SU-DHL-6 (cell line): ENCODE measurements at regions not wholly inside any gene's neighbourhood (a gene's known extent, or its start where the extent isn't known, plus 50 kb on each side); places are given as distances from the start of the nearest gene placed in this dataset.

Experiments
- EZH2phosphoT487 ChIP-seq: fragments of 200-600 bp; sonication (generic), shearing (Covaris generic); conservative IDR thresholded peaks from 2 replicates; pipeline ENCODE4 v1.6.1; 2018; ENCODE audit warnings: mild to moderate bottlenecking, antibody characterized with exemption, low read length, moderate library complexity, mixed read lengths
- TF ChIP-seq, protein P1 (sequence below): fragments of 200-600 bp; sonication (generic); IDR thresholded peaks from one replicate; pipeline ENCODE4 v1.5.1; 2017; ENCODE audit warnings: antibody characterized with exemption, mild to moderate bottlenecking, low read length, moderate library complexity; ENCODE audit not compliant: insufficient read depth, poor library complexity, severe bottlenecking

DNA sequence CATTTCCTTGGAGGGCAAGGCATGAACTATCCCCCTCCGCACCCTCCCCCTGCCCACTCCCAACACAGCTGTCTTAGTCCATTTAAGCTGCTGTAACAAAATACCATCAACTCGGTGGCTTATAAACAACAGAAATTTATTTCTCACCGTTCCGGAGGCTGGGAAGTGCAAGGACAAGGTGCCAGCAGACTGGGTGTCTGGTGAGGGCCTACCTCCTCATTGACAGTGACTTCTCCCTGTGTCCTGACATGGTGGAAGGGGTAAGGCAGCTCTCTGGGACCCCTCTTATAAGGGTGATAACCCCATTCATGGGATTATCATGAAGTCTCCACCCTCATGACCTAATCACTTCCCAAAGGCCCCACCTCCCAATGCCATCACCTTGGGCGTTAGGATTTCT, 114.3 kb upstream of the MAFB start:
- TF ChIP-seq, protein P1, sequence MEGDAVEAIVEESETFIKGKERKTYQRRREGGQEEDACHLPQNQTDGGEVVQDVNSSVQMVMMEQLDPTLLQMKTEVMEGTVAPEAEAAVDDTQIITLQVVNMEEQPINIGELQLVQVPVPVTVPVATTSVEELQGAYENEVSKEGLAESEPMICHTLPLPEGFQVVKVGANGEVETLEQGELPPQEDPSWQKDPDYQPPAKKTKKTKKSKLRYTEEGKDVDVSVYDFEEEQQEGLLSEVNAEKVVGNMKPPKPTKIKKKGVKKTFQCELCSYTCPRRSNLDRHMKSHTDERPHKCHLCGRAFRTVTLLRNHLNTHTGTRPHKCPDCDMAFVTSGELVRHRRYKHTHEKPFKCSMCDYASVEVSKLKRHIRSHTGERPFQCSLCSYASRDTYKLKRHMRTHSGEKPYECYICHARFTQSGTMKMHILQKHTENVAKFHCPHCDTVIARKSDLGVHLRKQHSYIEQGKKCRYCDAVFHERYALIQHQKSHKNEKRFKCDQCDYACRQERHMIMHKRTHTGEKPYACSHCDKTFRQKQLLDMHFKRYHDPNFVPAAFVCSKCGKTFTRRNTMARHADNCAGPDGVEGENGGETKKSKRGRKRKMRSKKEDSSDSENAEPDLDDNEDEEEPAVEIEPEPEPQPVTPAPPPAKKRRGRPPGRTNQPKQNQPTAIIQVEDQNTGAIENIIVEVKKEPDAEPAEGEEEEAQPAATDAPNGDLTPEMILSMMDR, result no peak
- no peak for TF ChIP-seq EZH2phosphoT487
